Effector memory CD4-positive, alpha-beta T cell (primary cell): ENCODE measurements at regions not wholly inside any gene's neighbourhood (a gene's known extent, or its start where the extent isn't known, plus 50 kb on each side); places are given as distances from the start of the nearest gene placed in this dataset.

Experiments
- DNase-seq, 3 donors: peaks; one replicate each; pipeline ENCODE4 v3.0.0-alpha.2; 2020
- H3K27ac ChIP-seq: 2 replicates; pipeline ENCODE4 v1.7.0; 2013; ENCODE audit warnings: mild to moderate bottlenecking, low read length, moderate library complexity; ENCODE audit not compliant: insufficient read depth, poor library complexity, severe bottlenecking
- H3K27me3 ChIP-seq: replicated peaks from 2 replicates; pipeline ENCODE4 v1.7.0; 2013; ENCODE audit warnings: mild to moderate bottlenecking, low read length; ENCODE audit not compliant: insufficient read depth, control insufficient read depth, poor library complexity, severe bottlenecking
- H3K36me3 ChIP-seq: 2 replicates; pipeline ENCODE4 v1.7.0; 2013; ENCODE audit warnings: mild to moderate bottlenecking, low read length, moderate library complexity; ENCODE audit not compliant: control insufficient read depth, insufficient read depth
- H3K4me1 ChIP-seq: 2 replicates; pipeline ENCODE4 v1.7.0; 2013; ENCODE audit warnings: low read length, mild to moderate bottlenecking; ENCODE audit not compliant: control insufficient read depth, insufficient read depth, poor library complexity, severe bottlenecking
- H3K4me3 ChIP-seq: 2 replicates; pipeline ENCODE4 v1.7.0; 2013; ENCODE audit warnings: low read length, low read depth, mild to moderate bottlenecking; ENCODE audit not compliant: insufficient read depth, poor library complexity, severe bottlenecking
- H3K9me3 ChIP-seq: 2 replicates; pipeline ENCODE4 v1.7.0; 2013; ENCODE audit warnings: mild to moderate bottlenecking, low read length, moderate library complexity; ENCODE audit not compliant: control insufficient read depth

GRCh38 chr21:41055266-41055665 is 112.7 kb upstream of the BACE2 start:
- H3K4me3 ChIP-seq = no peak overlapping the region
- no peak overlapping the region for H3K27ac ChIP-seq
- no peaks in the 10 kb centered on the region for H3K27me3 ChIP-seq
- H3K4me1 ChIP-seq = no peaks in the 10 kb centered on the region
- no peaks in the 10 kb centered on the region for H3K36me3 ChIP-seq
- no peaks in the 10 kb centered on the region for H3K9me3 ChIP-seq
- DNase-seq = no peak

DNA sequence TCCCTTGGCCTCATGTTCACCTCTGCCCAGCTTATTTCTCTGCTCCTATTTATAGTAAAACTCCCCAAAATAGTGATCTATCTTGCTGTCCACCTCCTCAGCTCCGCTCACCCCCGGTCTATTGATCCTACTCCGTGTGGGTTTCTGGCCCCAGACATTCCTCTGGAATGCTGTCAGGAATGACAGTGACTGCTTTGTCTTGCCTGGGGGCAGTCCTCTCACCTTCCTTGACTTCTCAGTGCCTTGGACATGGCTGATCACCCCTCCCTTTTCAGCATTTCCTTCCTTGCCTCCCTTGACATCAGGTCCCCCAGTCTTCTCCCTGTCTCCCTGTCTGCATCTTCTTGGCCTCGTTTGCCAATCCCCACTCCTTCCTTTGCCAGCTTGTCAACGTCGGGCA is 108.1 kb upstream of the BACE2 start:
- Histone ChIP-seq H3K4me3 (no peak overlapping the region), H3K27ac (no peak overlapping the region), H3K36me3 (no peaks in the 10 kb centered on the region), H3K9me3 (no peaks in the 10 kb centered on the region), H3K27me3 (no peaks in the 10 kb centered on the region), H3K4me1 (no peaks in the 10 kb centered on the region)
- DNase-seq = no peak

- H3K36me3 ChIP-seq = no peaks in the 10 kb centered on the region
- H3K4me3 ChIP-seq = no peak overlapping the region
- no peaks in the 10 kb centered on the region for H3K4me1 ChIP-seq
- no peaks in the 10 kb centered on the region for H3K9me3 ChIP-seq
- no peak for DNase-seq
- H3K27me3 ChIP-seq = no peaks in the 10 kb centered on the region
- H3K27ac ChIP-seq = no peak overlapping the region
These were observed 106.3 kb upstream of the BACE2 start for GRCh38 chr21:41061701-41062100.

- peaks cover 6% of the 10 kb centered on the region for H3K4me1 ChIP-seq
- no peak overlapping the region for H3K27ac ChIP-seq
- peaks cover 5% of the 10 kb centered on the region for H3K27me3 ChIP-seq
- no peak for DNase-seq
- no peaks in the 10 kb centered on the region for H3K9me3 ChIP-seq
- H3K4me3 ChIP-seq = no peak overlapping the region
- no peaks in the 10 kb centered on the region for H3K36me3 ChIP-seq
These were observed 103.6 kb upstream of the BACE2 start for GRCh38 chr21:41064334-41064791.

- no peak for DNase-seq
- Histone ChIP-seq H3K27ac (no peak overlapping the region), H3K9me3 (no peaks in the 10 kb centered on the region)
These were observed 103.0 kb upstream of the BACE2 start for GRCh38 chr21:41064951-41065350.

DNA sequence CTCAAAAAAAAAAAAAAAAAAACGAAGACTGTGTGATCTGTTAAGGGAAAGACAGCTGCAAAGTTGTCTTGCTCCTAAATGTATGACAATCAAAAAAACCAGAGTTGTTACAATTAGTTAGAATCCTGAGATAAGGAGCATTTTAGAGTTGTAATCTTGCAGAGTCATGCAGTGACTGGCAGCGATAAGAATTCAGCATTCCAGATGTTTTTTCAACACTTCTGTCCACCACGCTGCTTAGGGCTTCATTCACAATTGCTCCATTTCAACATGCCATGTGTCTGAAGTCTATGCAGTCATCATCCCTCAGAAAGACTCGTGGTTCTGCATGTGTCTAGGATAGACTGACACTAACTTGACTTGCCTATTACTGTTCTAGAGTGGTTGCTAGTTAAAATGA is 102.4 kb upstream of the BACE2 start:
- H3K27me3 ChIP-seq = peaks cover 5% of the 10 kb centered on the region
- no peak for DNase-seq

More at GRCh38 chr21:41064951-41065350, 103.0 kb upstream of the BACE2 start:
- H3K4me1 ChIP-seq = peaks cover 6% of the 10 kb centered on the region
- H3K36me3 ChIP-seq = no peaks in the 10 kb centered on the region
- H3K4me3 ChIP-seq = no peak overlapping the region
- peaks cover 5% of the 10 kb centered on the region for H3K27me3 ChIP-seq

DNA sequence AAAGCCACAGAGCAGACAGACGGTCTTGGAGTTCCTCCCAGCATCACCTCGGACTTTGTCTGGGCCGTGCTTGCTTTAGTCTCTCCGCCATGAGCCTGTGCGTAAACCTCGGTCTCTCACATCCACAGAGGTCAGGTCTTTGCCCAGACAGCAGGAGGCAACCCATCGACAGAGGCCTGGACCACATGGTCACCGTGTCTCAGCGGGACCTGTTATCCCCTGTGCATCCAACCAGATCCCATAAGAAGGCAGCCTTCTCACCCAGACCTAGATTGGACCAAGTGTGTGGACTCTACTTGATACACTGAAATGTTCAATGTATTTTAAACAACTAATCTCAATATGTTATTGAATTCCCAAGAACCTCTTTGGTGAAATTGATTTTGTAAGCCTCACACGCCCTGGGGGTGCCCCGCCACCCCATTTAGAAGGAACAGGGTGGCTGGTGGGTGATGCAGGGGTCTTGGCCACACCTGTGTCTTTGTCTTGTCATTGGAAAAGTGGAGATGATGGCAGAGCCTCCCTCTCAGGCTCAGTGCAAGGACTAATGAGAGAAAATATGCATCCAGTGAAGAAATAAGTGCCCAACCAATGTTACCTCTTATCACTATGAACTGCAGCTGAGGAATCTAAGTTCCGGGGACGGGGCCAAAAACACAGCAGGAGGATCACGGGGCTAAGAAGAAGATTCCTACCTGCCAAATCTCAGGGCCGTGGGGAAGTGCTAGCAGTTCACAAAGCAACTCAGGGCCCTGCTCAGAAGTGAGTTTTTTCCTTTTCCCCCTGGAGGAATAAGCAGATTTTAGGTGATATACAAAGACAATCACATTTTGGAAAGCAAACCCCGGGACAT is 101.6 kb upstream of the BACE2 start:
- Histone ChIP-seq H3K36me3 (no peaks in the 10 kb centered on the region), H3K4me1 (peaks cover 6% of the 10 kb centered on the region), H3K27me3 (peaks cover 5% of the 10 kb centered on the region), H3K4me3 (no peak overlapping the region), H3K27ac (no peak overlapping the region), H3K9me3 (no peaks in the 10 kb centered on the region)
- DNase-seq = no peak

More for the DNA sequence above, 102.4 kb upstream of the BACE2 start:
- peaks cover 6% of the 10 kb centered on the region for H3K4me1 ChIP-seq
- no peak overlapping the region for H3K4me3 ChIP-seq
- H3K36me3 ChIP-seq = no peaks in the 10 kb centered on the region
- H3K27ac ChIP-seq = no peak overlapping the region
- no peaks in the 10 kb centered on the region for H3K9me3 ChIP-seq

- Histone ChIP-seq H3K36me3 (no peaks in the 10 kb centered on the region), H3K4me3 (no peak overlapping the region), H3K4me1 (peaks cover 6% of the 10 kb centered on the region), H3K27ac (no peak overlapping the region), H3K9me3 (no peaks in the 10 kb centered on the region), H3K27me3 (peaks cover 5% of the 10 kb centered on the region)
- no peak for DNase-seq
These were observed 100.3 kb upstream of the BACE2 start for GRCh38 chr21:41067709-41068108.

- H3K27ac ChIP-seq = no peak overlapping the region
- no peaks in the 10 kb centered on the region for H3K36me3 ChIP-seq
- no peaks in the 10 kb centered on the region for H3K9me3 ChIP-seq
- H3K4me1 ChIP-seq = peaks cover 6% of the 10 kb centered on the region
- DNase-seq = no peak
- peaks cover 5% of the 10 kb centered on the region for H3K27me3 ChIP-seq
- no peak overlapping the region for H3K4me3 ChIP-seq
These were observed 99.5 kb upstream of the BACE2 start for GRCh38 chr21:41068496-41068895.

DNA sequence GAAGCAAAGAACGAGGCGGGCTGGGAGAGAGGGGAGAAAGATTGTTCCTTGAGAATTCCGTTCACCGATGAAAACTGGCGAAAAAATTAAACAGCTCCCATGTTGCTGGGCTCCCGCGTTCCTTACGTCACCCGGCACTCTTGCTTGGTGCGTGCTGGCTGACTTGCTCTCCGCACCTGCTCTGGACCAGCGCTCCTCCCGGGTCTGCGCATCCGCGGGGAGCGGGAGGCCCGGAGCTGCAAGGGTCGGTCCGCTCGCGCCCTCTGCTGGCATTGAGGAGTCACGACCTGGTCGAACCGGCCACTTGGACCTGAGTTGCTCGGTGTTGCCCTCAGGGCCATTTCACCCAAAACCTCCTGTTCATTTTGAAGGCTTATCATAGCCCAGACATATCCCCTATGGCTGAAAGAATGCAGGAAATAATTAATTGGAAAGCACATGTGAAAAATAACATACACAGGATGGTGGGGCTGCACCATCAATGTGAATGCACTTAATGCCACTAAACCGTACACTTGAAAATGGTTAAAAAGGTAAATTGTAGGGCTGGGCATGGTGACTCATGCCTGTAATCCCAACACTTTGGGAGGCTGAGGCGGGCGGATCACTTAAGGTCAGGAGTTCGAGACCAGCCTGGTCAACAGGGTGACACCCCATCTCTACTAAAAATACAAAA is 98.9 kb upstream of the BACE2 start:
- Histone ChIP-seq H3K36me3 (no peaks in the 10 kb centered on the region), H3K9me3 (no peaks in the 10 kb centered on the region), H3K27me3 (peaks cover 5% of the 10 kb centered on the region), H3K27ac (no peak overlapping the region), H3K4me3 (no peak overlapping the region), H3K4me1 (peaks cover 6% of the 10 kb centered on the region)
- peak in 1 of 3 donors; percentile 10 for DNase-seq
